ENCODE measurements at regions not wholly inside any gene's neighbourhood (a gene's known extent, or its start where the extent isn't known, plus 50 kb on each side); places are given as distances from the start of the nearest gene placed in this dataset.

GRCh38 chr20:16678779-16679178 lies 51.0 kb upstream of the SNRPB2 start:
- DNase-seq (ENCODE audit: low spot score) = no peak

GRCh38 chr20:16676891-16677290 lies 52.9 kb upstream of the SNRPB2 start:
- no peak for DNase-seq (ENCODE audit: low spot score)

DNA sequence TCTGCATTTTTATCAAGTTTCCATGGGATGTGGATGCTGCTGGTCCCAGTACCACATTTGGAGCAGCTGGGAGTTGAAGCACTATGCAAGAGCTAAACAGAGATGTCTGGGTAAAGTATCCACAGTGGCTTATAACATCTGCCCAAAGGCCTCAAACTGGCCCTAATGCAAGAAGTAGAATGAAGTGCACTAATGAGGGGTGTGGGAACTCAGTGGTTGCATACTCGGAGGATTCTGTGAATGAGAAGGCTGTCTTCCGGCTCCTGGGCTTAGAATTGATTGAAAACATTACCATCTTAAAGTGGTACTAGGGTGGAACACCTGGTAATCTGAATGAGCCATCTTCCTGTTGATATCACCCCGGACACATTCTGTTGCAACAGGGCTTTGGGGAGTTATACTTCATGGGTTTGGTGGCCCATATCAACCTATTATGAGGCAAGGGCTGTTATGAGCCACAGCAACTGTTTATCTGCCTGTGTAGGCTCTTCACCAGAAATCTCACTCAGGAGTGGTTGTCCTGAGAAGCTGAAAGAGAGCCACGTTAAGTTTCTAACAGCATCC lies 54.7 kb upstream of the SNRPB2 start:
- DNase-seq (ENCODE audit: low spot score) = peak; percentile 58

DNA sequence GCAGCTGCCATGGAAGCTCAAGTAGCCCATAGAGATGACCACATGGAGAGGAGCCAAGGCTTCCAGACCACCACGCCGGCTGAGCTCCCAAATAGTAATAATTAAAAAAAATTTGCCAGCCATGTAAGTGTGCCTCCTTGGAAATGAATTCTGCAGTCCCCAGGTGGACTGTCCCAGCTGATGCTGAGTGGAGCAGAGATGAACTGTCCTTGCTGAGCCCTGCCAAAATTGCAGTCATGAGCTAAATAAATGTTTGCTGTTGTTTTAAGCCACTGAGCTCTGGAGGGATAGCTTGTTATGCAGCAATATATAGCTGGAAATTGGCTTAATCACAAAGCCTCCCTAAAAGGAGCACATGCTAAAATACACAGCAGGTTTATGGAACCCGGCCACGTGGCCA lies 55.6 kb upstream of the SNRPB2 start:
- DNase-seq (ENCODE audit: low spot score) = no peak

DNA sequence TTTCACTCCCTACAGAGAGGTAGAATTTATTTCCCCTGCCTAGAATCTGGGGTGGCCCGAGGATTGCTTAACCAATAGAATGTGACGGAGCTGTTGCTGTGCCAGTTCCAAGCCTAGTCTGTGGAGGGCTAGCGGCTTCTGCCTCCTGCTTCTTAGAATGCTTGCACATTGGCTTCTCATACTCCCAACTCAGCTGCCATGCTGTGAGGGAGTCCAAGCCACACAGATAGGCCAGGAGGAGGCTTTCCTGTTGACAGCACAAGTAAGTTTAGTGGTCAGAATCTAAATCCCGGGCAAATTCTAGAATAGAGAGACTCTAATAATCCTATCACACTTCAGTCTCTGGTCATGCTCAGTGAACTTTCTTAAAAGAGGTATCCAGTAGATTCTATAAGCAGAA lies 57.5 kb upstream of the SNRPB2 start:
- DNase-seq (ENCODE audit: low spot score) = no peak

DNA sequence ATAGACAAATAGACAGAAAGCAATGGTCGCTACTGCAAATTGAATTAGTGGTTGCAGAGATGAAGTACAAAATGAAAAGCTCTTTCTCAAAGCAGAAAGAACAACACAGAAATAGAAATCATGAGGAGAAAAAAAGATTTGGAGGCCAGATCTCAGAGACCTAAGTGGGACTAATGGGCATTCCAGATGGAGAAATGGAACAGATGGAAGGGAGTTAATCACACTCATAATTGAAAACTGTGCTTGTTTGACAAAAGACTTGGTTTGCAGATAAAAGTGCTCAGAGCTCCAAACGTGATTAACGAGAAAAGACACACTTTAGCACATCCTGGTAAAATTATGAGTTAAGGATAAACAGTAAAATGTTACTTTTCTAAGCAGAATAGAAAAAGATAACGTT lies 58.1 kb upstream of the SNRPB2 start:
- no peak for DNase-seq (ENCODE audit: low spot score)

GRCh38 chr20:16666272-16666671 lies 63.6 kb upstream of the SNRPB2 start:
- no peak for DNase-seq (ENCODE audit: low spot score)

- no peak for DNase-seq (ENCODE audit: low spot score)
These were observed 65.8 kb upstream of the SNRPB2 start for GRCh38 chr20:16664020-16664419.

- no peak for DNase-seq (ENCODE audit: low spot score)
These were observed 67.4 kb upstream of the SNRPB2 start for GRCh38 chr20:16662467-16662866.

DNA sequence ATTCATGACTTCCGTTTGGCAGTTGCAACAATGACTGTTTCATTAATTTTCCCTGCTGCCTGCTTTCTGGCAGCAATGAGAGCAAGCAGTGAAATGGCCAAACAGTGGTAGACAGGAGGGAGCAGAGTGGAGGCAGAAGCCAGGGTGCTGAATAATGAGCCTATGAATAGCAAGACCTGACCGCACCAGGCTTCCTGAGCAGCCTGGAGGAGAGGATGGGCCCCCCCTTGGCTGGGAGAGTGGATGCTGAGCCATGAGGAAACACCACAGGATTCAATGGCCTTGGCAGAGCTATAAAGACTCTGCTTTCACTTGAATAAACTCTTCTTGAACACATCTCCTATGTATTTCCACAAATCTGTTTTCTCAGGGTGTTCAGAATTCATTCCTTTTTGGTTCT lies 68.1 kb upstream of the SNRPB2 start:
- no peak for DNase-seq (ENCODE audit: low spot score)

DNA sequence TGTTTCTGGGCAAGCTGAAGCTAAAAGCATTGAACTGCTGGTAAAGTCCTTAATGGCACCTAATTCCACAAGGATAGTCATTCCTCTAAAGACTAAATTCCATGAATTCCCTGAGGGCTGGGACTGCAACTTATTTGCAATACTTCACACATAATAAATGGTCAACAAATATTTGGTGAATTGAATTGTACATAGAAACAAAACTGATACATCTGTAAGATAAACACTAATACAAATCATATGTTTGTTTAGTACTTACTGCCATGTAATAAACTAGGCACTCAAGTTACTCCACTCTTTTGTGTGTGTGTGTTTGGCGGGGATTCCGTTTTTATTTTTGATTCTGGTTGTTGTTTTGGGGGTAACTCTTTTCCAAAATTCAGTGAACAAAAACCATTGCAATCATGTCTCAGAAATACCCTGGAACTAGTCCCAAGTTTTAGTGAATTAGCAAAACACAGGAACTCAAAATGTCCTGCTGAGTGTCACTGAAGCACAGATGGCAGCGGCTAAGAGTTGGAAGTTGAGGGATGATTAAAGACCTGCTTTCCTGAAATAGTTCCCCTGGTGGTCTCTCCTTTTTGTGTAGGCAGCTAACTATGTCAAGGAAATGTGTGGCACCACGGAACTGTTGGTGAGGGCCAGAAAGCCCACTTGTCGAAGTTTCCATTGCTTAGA lies 74.8 kb upstream of the SNRPB2 start:
- no peak for DNase-seq (ENCODE audit: low spot score)

DNA sequence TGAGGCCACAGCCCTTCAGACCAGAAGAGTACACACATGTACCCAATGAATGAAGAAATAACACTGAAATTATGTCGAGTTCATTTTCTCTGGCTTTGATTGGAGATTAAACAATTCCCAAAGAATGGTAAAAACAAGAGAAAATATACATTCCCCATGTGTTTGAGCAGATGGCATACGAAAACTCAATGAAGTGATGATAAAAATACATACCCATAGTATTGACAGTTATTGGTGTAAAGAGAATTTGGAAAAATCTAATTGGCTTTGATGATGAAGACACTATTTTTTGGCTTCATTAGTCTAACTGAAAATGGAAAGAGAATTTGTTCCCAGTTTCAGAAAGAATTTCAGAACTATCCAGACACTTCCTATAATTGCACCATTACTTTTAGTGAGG lies 76.6 kb upstream of the SNRPB2 start:
- no peak for DNase-seq (ENCODE audit: low spot score)

GRCh38 chr20:16647875-16648597 lies 74.8 kb upstream of the KIF16B start:
- DNase-seq (ENCODE audit: low spot score) = no peak

DNA sequence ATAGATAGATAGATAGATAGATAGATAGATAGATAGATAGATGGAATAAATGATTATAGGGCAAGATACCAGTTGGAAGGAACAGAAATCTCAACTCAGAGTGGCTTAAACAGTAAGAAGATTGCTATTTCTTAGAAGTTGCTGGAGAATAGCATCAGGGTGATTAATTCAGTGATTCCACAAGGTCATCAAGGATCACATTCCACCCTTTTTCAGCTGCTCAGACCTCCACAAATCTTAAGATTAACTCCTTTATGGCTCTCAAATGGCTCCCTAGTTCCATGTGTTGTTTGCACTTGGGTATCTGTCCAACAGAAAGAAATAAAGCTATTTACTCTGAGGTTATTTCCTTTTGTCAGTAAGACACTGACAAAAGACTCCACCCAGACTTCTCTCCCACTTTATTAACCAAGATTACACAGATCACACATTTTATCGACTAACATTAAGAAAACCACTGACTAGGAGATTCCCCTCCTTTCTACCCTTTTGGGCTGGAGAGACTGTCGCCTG lies 68.3 kb upstream of the KIF16B start:
- no peak for DNase-seq (ENCODE audit: low spot score)

- no peak for DNase-seq (ENCODE audit: low spot score)
These were observed 66.0 kb upstream of the KIF16B start for GRCh38 chr20:16639027-16639941.

GRCh38 chr20:16637797-16638196 lies 64.5 kb upstream of the KIF16B start:
- no peak for DNase-seq (ENCODE audit: low spot score)

DNA sequence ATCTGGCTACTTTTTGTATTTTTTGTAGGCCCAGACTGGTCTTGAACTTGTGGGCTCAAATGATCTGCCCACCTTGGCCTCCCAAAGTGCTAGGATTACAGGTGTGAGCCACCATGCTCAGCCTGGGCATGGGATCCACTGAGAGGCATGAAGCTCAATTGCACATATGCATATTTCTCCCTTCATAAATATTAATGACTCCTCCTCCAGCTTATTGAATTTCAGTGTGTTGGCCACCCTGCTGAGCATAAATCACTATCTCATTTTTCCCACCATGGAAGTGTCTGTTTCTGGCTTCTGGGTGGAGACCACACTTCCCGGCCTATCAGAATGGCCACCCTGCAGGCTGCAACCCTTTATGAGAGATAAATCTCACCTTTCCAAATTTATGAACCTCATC lies 53.6 kb upstream of the KIF16B start:
- DNase-seq (ENCODE audit: low spot score) = no peak

DNA sequence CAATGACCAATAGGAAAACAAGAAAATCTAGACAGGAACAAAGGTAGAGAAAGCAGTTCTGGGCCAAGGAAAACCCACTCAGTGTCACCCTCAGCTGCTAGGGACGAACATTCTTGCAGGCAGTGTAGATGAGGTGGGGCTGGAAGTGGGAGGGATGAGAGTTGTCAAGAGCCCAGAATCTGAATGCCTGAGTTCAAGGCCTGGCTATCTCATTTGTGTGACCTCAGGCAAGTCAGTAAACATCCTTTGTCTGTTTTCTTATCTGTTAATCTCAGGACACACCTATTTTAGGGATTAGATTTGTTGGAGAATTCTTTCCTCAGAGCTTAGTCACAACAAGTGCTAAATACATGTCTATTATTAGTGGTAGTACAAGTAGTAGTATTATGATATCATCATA lies 50.9 kb upstream of the KIF16B start:
- DNase-seq (ENCODE audit: low spot score) = no peak
